HG03571 (cell line): ENCODE measurements at regions not wholly inside any gene's neighbourhood (a gene's known extent, or its start where the extent isn't known, plus 50 kb on each side); places are given as distances from the start of the nearest gene placed in this dataset.

ENCODE experiments used
- ATAC-seq: cut with Tn5 transposase; IDR thresholded peaks from one replicate; pipeline ENCODE4 v1.9.1; 2021; ENCODE audit not compliant: unreplicated experiment

DNA sequence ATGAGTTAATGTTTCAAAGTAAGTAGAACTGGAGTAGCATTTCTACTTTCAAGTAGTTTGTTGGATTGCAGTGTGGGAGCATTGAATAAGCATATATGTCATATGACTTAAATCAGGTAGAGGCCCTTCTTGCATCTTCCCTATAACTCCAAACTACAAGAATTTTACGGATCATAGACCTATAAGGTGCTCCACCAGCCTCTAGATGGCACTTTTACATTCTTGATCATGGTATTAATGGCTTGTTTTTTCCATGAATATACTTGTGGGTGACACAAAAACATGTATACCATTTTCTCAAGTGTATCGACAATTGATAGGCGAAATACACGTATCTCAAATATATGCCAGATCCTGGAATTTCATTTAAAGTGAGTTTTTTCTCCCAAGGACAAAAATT is 311.1 kb downstream of the ZPLD1 start:
- ATAC-seq = no peak

DNA sequence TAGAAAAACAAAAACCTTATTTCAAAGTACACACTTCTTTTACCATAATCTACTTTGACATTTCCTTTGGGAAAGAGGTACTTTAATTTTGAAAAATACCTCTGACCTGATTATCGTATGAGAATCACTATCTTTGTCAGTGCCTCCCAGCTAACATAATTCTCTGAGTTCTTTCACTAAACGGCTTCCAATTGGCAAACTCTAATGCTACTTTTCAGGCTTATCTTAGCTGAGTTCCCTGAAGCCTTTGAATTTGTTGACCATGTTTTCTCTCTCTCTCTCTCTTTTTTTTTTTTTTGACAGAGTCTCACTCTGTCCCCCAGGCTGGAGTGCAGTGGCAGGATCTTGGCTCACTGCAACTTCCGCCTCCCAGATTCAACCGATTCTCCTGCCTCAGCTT is 312.8 kb downstream of the ZPLD1 start:
- ATAC-seq = no peak

DNA sequence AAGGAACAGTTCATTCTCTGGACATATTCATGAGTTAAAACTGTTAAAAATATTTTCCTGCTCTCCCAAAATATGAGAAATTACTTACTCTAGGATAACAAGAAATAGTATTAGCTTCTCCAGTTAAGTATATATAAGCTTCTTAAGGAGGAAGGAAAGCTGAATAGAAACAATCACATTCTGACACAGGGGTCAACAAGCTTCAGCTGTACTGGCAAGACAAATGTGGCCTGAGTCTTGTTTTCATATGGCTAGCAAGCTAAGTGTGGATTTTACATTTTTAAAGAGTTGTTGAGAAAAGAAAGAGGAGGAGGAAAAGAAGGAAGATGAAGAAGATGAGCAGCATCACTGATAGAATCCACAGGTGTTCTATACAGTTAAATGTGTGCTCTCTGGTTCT is 313.8 kb downstream of the ZPLD1 start:
- ATAC-seq = no peak

DNA sequence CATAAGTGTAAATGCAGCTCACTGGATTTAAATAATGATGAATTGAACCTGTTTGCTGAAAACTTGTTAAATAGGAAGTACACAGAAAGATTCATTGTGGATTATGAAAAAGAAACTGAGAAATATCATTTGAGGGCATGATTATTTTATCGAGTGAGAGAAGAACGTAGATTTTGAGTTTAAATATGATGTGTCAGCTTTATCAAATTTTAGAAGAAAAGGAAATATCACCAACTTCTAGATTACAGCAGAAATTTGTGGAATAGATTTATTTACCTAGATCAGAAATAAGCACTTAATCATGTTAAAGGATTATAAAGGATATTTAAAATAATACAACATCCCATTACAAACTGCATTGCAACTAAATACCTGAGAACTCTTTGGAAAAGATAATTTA is 315.5 kb downstream of the ZPLD1 start:
- ATAC-seq = no peak

DNA sequence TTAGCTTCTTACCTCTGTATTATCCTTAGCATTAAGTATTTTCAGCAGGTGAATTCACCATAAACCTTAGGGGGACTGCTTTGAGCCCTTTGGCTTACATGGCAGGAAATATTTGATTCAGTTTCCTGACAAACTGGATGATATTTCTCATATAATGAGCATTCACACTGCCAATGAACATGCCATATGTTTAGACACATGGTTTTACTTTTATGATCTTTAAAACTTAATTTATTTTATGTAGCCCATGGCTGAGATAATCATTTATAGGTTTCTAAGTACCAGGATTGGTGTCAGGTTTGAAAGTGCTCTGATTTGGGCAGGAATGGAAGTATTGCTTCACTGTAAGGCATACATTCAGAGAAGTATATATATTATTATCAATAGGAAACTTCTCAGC is 319.1 kb downstream of the ZPLD1 start:
- ATAC-seq = no peak

DNA sequence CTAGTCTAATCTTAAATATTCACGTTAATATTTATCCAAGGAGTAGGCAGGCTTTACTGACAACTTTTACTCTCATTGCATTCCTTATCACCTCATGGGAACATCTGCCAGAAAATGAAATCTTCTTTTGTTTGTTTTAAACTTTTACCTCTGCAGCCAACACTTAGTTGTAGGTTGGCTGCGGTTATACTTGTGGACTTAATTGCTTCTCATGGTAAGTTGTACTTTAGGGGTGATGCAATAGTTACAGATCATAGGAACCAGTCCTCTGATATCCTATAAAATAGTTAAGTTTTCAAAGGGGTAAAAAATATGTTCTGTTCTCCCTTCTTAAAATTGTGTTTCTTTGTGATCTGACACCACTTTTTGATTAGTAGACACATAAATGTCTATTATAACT is 321.9 kb downstream of the ZPLD1 start:
- no peak for ATAC-seq

DNA sequence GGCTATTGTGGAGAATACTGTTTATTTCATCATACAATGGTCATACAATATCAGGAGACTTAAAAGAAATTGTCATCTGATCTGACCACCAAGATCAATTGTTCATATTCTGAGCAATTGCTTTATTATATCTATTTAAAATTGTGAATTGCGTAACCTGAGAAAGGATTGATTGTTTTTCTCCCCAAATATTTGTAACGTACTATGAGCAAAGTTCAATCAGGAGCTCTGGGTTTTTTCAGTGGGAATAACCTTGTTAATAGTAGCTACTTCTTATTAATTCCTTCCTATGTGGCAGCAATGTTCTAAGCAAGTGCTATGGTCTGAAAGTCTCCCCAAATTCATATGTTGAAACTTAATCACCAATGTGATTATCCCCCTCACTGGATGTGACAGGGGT is 323.1 kb downstream of the ZPLD1 start:
- ATAC-seq = no peak

DNA sequence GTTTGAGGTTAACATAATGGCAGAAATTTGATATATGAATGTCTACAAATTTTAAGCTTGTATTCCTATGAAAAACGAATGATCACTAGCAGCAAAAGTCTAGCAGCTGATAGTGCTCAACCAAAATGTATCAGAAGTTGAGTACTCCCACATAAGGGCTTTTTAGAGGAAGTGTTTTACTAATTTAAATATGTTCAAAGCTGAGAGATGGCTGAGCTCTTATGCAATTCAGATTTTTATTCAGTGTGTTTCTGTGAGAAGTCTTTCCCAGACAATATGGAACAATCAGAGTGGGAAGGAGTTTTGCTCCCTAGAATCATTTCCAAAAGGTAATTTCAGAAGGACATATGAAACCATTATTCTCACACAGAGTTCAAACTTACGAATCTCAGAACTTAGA is 327.0 kb downstream of the ZPLD1 start:
- ATAC-seq = no peak

DNA sequence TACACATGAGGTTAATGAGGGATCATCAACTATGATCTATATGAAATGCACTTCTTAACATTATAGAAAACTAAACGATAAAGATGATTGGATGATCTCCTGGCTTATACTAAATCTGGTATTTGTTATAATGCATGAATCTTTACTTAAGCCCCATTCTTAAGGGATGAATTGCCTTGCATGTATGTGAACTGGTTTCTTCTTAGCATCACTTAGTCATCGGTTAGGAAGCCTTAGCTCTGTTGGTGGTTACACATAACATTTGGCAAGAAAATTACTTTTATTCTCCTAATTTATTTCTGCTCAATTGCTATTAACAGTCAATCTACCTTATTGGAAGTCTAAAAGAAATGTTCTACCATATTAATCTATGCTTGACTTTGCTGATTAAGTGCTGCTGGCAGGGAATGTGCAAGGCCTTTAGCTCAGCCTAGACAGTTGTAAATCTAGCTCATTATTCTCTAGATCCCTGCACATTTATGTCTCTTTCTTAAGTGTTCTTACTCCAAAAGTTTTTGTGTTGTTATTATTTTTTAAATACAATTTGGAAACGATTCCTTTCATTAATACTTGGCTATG is 356.0 kb downstream of the ZPLD1 start:
- ATAC-seq = no peak

DNA sequence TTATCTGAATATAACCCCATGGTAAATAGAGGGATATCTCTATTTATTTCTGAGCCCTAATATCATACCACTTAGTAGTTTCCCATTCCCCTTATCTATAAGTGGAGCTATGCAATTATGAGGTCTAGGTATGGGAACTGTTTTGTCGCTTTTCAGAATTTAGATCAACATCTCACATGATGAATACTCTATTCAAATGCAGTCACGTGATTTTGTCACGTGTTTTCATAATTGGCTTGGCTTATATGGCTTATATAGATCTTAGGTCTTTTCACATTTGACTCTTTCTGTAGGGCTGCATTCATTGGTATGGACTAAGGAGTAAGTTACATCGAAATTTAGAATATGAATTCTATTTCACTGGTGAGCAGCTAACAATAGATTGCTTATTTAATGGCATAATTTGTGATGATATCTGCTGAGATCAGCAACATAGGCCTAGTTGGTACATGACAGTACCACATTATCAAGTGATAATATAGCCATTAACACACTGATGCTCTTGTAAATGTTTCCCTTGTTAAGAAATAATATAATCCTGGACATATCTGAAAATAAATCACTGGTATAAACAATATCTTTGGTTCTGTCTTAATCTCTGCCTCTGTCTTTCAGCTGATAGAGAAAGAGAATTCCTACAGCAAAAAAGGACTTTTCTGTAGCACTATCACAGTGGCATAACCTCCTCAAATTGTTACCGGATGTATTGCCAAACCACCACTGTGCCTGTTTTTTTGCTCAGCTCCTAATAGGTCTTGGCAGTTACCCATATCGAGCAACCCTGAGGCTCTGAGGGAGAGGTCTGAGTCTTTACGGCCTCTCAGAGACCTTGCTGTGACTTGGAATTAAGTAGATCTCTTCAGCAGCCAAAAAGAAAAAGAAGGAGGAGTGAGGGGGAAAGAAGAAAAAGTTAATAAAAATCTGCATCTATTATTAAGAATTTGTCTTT is 357.1 kb downstream of the ZPLD1 start:
- no peak for ATAC-seq

DNA sequence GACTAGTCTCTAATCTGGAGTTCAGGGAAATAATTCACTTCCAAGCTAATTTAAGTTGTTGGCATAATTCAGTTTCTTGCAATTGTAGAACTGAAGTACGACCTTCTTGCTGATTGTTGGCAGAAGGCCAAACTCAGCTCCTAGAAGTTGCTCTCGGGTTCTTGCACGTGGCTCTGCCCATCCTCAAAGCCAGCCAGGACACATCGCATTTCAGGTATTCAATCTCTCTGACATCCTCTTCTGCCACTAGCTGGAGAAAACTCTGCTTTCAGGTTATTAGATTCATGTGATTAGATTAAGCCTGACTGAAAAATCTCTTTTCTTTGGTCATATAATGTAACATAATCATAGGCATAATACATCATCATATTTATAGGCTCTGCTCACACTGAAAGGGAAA is 362.0 kb downstream of the ZPLD1 start:
- ATAC-seq = no peak

DNA sequence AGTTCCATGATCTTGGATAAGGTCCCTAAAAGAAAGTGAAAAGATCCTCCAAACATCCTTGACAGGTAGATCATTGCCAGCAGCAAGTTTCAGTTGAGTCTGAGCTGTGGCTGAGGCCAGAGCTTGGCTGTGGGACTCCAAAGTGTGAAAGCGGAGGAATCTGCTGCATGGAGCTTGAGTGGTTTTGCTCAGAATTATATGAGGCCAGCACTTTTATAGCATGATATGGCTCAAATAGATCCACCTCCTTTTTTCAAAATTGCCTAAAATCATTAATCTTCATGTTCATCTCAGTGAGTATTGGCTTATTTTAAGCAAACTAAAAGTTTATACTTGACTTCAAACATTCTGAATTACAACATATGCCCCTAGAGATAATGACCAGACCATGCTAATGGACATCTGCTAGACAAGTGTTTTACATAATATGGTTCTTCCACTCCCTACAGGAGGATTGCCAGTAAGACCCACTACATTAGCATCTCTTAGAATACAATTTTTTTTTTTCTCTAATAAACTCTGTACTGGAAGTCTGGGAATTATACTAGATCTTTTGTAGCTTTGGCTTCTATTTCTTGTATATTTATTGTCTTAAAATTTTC is 368.1 kb downstream of the ZPLD1 start:
- no peak for ATAC-seq

DNA sequence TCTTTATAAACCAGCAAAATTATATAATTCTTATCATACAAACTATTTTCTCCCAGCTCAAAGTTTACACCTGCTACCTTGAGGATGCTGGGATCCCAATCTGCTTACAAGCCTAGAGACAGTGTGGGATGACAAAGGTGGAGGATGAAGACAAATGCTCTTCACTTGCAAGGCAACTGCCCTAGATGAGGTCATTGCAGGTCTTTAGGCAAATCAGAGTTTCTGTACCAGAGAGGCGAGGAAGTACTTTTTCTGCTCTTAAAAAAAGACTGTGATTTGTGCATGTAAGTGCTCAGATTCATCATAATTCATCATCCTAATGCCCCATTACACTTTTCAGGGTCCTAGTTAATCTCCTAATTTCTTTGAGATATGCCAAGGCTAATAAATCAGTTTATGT is 376.1 kb downstream of the ZPLD1 start:
- ATAC-seq = no peak

DNA sequence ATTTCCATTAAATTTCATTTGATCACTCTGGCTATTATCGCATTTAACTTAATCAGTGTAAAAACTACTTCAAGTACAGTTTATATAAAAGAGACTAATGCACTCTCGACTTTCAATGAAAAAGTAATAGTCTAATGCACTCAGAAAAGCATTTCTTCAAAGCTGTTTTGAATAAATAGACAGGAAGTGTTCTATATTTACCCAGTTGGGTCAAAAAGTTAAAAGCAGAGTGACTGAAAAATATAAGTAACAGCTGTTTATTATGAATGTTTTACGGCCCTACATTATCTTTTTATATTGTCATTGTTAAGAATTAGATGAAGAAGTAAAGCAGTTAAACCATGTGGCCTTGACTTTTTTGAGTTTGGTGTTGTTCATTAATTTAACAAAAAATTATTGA is 391.8 kb downstream of the ZPLD1 start:
- no peak for ATAC-seq

DNA sequence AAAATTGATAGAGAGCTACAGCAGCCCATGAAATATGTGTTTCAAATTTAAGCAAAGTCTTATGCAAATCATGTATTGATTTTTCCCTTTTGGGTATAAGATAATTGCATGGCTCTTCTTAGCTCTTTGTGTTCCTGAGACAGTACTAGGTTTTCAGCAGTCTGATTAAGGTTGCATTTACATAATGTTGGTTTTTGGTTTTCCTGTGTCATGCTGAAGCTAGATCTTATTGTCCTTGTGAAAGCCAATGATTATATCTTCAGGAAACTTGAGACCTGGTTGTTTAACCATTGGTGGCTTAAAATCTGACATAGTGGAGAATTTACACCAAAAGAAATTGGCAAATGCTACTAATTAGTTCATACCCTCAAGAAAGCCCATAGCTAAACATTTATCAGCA is 392.6 kb downstream of the ZPLD1 start:
- no peak for ATAC-seq

DNA sequence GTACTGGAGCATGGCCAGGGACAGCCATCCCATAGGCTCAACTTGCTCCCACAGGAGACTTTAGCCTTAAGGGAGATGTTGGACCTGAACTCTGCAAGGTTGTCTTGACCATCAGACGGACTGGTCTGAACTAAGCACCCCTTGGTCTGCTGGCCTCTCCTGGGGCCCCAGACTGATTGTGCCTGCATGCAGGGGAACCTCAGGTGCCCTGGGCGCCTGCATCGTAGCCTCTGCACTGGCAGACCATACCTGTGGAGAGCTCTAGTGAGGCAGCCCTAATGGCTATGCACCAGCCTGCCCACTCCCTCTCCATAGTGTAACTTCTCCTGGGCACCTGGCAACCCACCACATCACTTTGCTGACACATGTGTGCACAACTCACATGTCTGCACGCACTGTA is 395.6 kb downstream of the ZPLD1 start:
- no peak for ATAC-seq

DNA sequence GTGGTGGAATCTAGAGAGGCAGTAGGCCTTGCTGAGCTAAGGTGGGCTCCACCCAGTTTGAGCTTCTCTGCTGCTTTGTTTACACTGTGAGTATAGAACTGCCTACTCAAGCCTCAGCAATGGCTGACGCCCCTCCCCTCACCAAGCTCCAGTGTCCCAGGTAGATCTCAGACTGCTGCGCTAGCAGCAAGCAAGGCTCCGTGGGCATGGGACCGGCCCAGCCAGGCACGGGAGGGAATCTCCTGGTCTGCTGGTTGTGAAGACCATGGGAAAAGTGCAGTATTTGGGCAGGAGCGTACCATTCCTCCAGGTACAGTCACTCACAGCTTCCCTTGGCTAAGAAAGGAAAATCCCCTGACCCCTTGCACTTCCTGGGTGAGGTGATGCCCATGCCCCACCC is 407.1 kb downstream of the ZPLD1 start:
- ATAC-seq = no peak

DNA sequence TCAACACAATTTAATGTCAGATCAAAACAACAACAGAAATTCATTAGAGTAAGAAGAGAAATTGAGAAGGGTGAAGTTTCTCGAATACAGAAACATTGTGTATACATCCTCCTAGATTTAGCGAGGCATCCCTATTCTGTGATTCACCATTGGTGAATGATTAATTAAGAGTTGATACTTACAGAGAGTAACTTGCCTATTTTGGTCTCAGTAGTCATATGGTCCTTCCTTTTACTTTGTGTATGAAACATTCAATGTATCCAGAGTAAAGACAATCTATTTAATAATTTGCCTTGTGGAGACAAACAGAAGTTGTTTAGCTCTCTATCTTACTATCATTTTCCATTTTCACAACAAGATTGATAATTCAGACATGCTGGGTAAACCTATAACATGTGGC is 432.0 kb downstream of the ZPLD1 start:
- no peak for ATAC-seq

DNA sequence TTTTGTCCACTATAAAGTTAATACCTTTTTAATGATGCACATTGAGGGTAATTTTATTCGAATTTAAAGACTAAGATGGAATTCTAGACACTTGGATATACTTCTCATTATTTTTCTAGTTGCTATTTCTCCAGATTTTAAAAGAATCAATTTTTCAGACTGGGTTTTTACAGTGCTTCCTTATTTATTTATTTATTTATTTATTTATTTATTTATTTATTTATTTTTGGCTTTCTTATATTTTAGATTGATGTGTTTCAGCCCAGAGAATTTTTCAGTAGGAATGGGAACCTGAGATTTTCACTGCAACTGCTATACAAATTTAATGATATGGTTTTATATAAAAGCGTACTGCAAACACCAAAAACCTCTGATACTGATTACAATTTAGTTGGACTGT is 448.7 kb downstream of the ZPLD1 start:
- ATAC-seq = no peak

DNA sequence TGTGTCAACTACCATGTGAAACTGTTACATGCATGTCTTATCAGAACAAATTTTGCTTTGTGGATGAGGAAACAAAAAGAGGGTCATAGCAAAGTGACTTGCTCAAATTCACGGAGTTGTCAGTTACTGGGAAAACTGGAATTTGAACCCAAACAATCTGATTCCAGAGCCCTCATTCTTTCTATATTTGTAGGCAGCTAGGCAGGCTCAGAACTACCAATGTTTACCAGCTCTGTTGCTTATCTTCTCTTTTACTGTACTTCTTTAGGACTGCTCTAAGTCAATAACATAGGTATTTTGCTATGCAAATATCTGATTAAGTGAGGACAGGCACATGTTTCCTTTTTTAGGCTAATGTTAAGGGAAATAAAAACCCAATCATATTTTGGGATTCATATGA is 450.5 kb downstream of the ZPLD1 start:
- no peak for ATAC-seq

DNA sequence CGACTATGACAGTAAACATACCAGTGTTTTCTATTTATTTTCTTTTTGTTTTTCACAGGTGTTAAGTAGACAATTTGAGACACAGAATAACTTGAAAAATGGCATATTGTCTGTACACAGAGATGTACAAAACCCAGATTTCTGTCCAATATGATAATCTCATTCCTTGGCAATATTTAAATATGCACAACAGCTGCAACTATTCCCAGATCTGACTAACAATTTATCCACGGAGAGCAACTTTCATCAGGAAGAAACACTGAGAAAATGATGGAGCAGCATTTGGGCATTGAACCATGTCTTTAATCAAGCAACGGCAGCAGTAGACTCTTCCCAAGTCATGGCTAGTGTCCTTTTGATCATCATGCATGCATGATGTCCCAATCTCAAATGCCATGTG is 452.6 kb downstream of the ZPLD1 start:
- ATAC-seq = no peak

DNA sequence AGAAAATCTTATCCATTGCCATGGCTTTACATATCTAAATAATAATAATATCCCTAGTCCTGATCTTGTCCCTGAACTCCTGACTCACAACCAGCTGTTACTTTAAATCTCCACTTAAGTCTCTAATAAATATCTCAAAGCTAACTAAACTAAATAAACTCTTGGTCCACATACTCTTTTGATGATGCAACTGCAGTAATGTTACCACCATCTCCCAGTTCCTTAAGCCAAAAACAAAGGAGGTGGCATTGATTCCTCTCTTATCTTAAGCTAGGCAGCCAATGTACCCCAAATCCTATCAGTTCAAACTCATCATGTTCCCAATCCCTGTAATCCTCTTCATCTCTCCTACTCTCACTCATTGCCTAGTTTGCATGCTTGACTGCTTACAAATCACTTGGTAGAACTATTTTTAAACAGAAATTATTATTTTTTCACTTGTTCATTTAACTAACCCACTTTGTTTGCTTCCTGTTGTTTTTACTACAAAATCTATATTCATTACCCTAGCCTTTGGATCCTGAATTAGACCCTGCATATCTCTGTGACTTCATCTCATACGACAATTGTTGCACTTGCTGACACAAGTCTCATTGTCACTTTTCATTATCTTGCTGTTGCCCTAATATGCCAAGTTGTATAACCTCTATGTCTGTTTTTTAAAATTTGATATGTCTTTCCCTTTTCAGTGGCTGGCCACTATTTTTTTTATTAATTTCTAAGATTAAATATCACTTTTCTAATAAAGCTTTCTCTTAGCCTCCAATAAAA is 462.2 kb downstream of the ZPLD1 start:
- no peak for ATAC-seq
